ENCODE measurements at regions not wholly inside any gene's neighbourhood (a gene's known extent, or its start where the extent isn't known, plus 50 kb on each side); places are given as distances from the start of the nearest gene placed in this dataset.

DNA sequence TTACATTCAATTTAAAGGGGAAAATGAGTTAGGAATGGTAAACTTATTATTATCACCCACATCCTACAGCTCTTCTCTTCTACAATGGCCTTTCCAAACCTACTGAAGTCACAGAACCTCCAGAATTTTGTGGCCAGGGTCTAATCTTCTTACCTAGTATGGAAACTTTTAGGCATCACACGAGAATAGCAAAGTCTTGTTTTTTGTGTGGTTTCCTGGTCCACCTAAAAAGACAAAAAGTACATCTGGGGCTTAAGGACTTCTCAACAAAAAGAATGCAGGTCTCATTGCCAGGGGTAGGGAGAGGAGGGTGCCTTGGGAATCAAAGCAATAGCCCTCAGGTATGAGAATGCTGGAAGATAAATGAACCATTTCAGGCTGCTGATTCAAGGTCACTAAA, 345.3 kb downstream of the LMX1A start:
- Histone ChIP-seq H3K36me3 (ENCODE audit: control insufficient read depth in 2 of 3, insufficient read depth in 3 of 3, low read length in 3 of 3) (no peaks in the 10 kb centered on the region), H3K27ac (ENCODE audit: low read depth in 2 of 2, low read length in 2 of 2) (no peak overlapping the region), H3K9ac (ENCODE audit: low read length in 3 of 3) (no peak overlapping the region), H3K27me3 (ENCODE audit: control insufficient read depth, insufficient read depth, low read length) (no peaks in the 10 kb centered on the region), H3K4me3 (ENCODE audit: low read length in 3 of 3) (no peak overlapping the region), H3K9me3 (ENCODE audit: control insufficient read depth in 2 of 3, insufficient read depth in 1 of 3, low read length in 3 of 3) (no peaks in the 10 kb centered on the region), H3K4me1 (ENCODE audit: control insufficient read depth in 2 of 3, insufficient read depth in 2 of 3, low read depth in 1 of 3, low read length in 3 of 3) (no peaks in the 10 kb centered on the region)
- no peak for DNase-seq
- intact Hi-C loops (cut with DNase I), result no loop called here
- FAIRE-seq, result no peak
- TF ChIP-seq, protein P1, sequence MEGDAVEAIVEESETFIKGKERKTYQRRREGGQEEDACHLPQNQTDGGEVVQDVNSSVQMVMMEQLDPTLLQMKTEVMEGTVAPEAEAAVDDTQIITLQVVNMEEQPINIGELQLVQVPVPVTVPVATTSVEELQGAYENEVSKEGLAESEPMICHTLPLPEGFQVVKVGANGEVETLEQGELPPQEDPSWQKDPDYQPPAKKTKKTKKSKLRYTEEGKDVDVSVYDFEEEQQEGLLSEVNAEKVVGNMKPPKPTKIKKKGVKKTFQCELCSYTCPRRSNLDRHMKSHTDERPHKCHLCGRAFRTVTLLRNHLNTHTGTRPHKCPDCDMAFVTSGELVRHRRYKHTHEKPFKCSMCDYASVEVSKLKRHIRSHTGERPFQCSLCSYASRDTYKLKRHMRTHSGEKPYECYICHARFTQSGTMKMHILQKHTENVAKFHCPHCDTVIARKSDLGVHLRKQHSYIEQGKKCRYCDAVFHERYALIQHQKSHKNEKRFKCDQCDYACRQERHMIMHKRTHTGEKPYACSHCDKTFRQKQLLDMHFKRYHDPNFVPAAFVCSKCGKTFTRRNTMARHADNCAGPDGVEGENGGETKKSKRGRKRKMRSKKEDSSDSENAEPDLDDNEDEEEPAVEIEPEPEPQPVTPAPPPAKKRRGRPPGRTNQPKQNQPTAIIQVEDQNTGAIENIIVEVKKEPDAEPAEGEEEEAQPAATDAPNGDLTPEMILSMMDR (IDR thresholded peaks at IDR 0.05; ENCODE audit: borderline replicate concordance, extremely low read depth, insufficient read depth), result no peak

DNA sequence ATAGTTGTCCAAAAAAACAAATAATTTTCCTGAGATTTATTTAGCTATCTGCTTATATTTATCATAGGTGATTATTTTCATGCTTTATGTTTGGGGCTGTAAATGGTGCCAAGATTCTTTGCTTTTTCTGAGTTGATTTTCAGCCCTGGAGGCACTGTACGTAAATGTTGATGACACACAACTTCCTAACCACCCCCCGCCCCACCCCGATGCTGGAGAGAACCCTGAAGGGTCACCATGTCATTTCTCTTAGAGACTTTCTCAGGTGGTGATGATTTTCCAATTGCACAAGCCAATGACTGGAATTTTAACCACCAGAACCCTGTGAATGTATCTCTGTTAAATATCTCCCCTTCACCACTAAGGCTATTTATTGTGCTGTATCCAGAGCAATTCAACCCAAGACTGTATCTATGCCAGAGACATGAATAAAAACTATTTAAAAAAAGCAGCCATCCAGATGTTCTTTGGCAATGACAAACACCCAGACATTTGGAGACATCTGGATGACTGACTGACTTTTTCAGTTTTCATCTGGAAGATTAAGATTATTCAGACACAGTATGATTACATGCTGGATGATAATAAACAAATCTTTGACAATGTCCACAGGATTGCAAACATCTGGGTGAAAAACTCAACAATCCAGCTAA, 346.0 kb downstream of the LMX1A start:
- no peak overlapping the region for H3K4me3 ChIP-seq (ENCODE audit: low read length in 3 of 3)
- peak in 1 of 5 donors; percentile 9 for DNase-seq

DNA sequence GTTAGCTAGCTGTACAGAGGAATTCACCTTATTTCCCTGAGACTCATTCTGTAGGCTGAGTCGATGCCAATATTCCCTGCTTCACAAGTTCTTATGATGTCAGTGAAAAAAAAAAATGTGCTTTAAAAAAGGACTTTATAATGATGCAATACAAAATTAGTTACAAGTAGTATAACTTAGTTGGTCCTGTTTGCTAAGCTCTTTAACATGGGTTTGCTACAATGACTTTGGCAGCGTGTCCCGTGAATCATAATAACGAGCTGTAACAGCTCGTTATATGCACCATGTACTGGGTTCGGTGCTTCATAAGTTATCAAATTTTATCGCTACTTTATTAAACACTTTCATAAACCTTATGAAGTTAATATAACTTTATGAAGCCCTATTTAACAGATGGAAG, 349.7 kb downstream of the LMX1A start:
- intact Hi-C loops (cut with DNase I), result no loop called here
- Histone ChIP-seq H3K4me3 (ENCODE audit: low read length in 3 of 3) (no peak overlapping the region), H3K27ac (ENCODE audit: low read depth in 2 of 2, low read length in 2 of 2) (no peak overlapping the region), H3K27me3 (ENCODE audit: control insufficient read depth, insufficient read depth, low read length) (no peaks in the 10 kb centered on the region), H3K9ac (ENCODE audit: low read length in 3 of 3) (no peak overlapping the region), H3K9me3 (ENCODE audit: control insufficient read depth in 2 of 3, insufficient read depth in 1 of 3, low read length in 3 of 3) (no peaks in the 10 kb centered on the region), H3K36me3 (ENCODE audit: control insufficient read depth in 2 of 3, insufficient read depth in 3 of 3, low read length in 3 of 3) (no peaks in the 10 kb centered on the region), H3K4me1 (ENCODE audit: control insufficient read depth in 2 of 3, insufficient read depth in 2 of 3, low read depth in 1 of 3, low read length in 3 of 3) (no peaks in the 10 kb centered on the region)
- DNase-seq (no peak), FAIRE-seq (no peak)
- TF ChIP-seq, protein P1 (IDR thresholded peaks at IDR 0.05; ENCODE audit: borderline replicate concordance, extremely low read depth, insufficient read depth), result no peak

More for the DNA sequence above, 346.0 kb downstream of the LMX1A start:
- H3K27ac ChIP-seq (ENCODE audit: low read depth in 2 of 2, low read length in 2 of 2), result no peak overlapping the region
- H3K4me1 ChIP-seq (ENCODE audit: control insufficient read depth in 2 of 3, insufficient read depth in 2 of 3, low read depth in 1 of 3, low read length in 3 of 3), result no peaks in the 10 kb centered on the region
- H3K9me3 ChIP-seq (ENCODE audit: control insufficient read depth in 2 of 3, insufficient read depth in 1 of 3, low read length in 3 of 3), result no peaks in the 10 kb centered on the region
- no peak overlapping the region for H3K9ac ChIP-seq (ENCODE audit: low read length in 3 of 3)
- no peak for FAIRE-seq
- TF ChIP-seq, protein P1 (IDR thresholded peaks at IDR 0.05; ENCODE audit: borderline replicate concordance, extremely low read depth, insufficient read depth), result no peak
- H3K36me3 ChIP-seq (ENCODE audit: control insufficient read depth in 2 of 3, insufficient read depth in 3 of 3, low read length in 3 of 3), result no peaks in the 10 kb centered on the region
- no peaks in the 10 kb centered on the region for H3K27me3 ChIP-seq (ENCODE audit: control insufficient read depth, insufficient read depth, low read length)
- intact Hi-C loops (cut with DNase I), result no loop called here

DNA sequence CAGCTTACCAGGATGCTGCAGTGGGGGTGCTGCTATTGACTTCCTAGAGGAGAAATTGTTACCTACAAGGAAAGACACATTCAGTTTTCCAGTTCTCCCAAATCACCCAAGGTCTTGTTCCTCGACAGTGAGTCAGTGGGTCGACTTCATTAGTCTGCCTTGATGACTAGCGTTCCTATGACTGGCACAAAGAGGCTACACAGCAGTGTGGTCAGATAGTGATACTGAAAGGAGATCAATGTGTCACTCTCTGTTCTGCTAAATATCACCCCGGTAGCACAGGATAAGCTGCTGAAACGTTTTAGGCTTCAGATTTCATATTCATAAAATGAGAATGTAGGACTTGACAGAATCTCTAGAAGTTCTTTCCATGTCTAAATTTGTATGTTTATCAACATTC, 357.4 kb downstream of the LMX1A start:
- intact Hi-C loops (cut with DNase I), result no loop called here
- Histone ChIP-seq H3K4me1 (ENCODE audit: control insufficient read depth in 2 of 3, insufficient read depth in 2 of 3, low read depth in 1 of 3, low read length in 3 of 3) (no peaks in the 10 kb centered on the region), H3K4me3 (ENCODE audit: low read length in 3 of 3) (no peak overlapping the region), H3K36me3 (ENCODE audit: control insufficient read depth in 2 of 3, insufficient read depth in 3 of 3, low read length in 3 of 3) (no peaks in the 10 kb centered on the region), H3K9me3 (ENCODE audit: control insufficient read depth in 2 of 3, insufficient read depth in 1 of 3, low read length in 3 of 3) (peaks cover 0 to 3% (median 0%) of the 10 kb centered on the region in 3 donors), H3K9ac (ENCODE audit: low read length in 3 of 3) (no peak overlapping the region), H3K27me3 (ENCODE audit: control insufficient read depth, insufficient read depth, low read length) (no peaks in the 10 kb centered on the region), H3K27ac (ENCODE audit: low read depth in 2 of 2, low read length in 2 of 2) (no peak overlapping the region)
- DNase-seq, result no peak
- FAIRE-seq, result no peak
- TF ChIP-seq, protein P1 (IDR thresholded peaks at IDR 0.05; ENCODE audit: borderline replicate concordance, extremely low read depth, insufficient read depth), result no peak
